Body of pancreas (tissue), 4 donors: ENCODE measurements at regions not wholly inside any gene's neighbourhood (a gene's known extent, or its start where the extent isn't known, plus 50 kb on each side); places are given as distances from the start of the nearest gene placed in this dataset.

Experiments
- ATAC-seq: fragments of 150-250 bp; one replicate; pipeline ENCODE4 v1.9.1; 2016
- DNase-seq, 4 donors: peaks; one replicate each; pipeline ENCODE4 v3.0.0-alpha.2; 2019
- H3K27ac ChIP-seq, 4 donors: fragments of 200-600 bp; sonication (generic); 1 replicate in 3 of 4; 2 replicates in 1 of 4; pipeline versions ENCODE4 v1.5.1 to v1.6.1; 2016 to 2019; ENCODE audit warnings: mild to moderate bottlenecking in 1 of 4, mixed read lengths in 1 of 4, moderate library complexity in 1 of 4
- H3K27me3 ChIP-seq, 2 donors: fragments of 200-600 bp; sonication (generic); one replicate each; pipeline ENCODE4 v1.6.0; 2016; ENCODE audit warnings: mild to moderate bottlenecking in 1 of 2
- H3K36me3 ChIP-seq, 2 donors: fragments of 200-600 bp; sonication (generic); replicated peaks in 1 of 2; 2 replicates each; pipeline ENCODE4 v1.5.1; 2016; ENCODE audit warnings: low read depth in 2 of 2; ENCODE audit not compliant: insufficient read depth in 1 of 2
- H3K4me1 ChIP-seq: fragments of 200-600 bp; sonication (generic); one replicate; pipeline ENCODE4 v1.6.0; 2016
- H3K4me3 ChIP-seq, 2 donors: fragments of 200-600 bp; sonication (generic); 1 replicate in 1 of 2; 2 replicates in 1 of 2; pipeline ENCODE4 v1.5.1; 2016 to 2019
- H3K9me3 ChIP-seq, 3 donors: fragments of 200-600 bp; sonication (generic); 1 replicate in 2 of 3; 2 replicates in 1 of 3; pipeline ENCODE4 v1.5.1; 2016
- CTCF ChIP-seq, 7 experiments: fragments of 450-650 bp in 4 of 7; fragments of 200-600 bp in 3 of 7; sonication (generic) in 3 of 7; IDR thresholded peaks; one replicate each; pipeline ENCODE4 v1.5.1; 2016 to 2019; ENCODE audit warnings: antibody characterized with exemption in 7 of 7
- POLR2A ChIP-seq, 3 donors: fragments of 450-650 bp; IDR thresholded peaks; one replicate each; pipeline ENCODE4 v1.6.1; 2016; ENCODE audit warnings: antibody characterized with exemption in 3 of 3, mild to moderate bottlenecking in 2 of 3
- WGBS, 2 donors: methylation state at CpG; one replicate each; pipeline ENCODE4 v1.1.5; 2017; 5-methylcytosine and 5-hydroxymethylcytosine counted together
- intact Hi-C: fragments of 100-400 bp; cut with DNase I; formaldehyde crosslinking; loops from one replicate; pipeline ENCODE4 v1.15.1; 2023

GRCh38 chr2:235143789-235144188 lies 192.0 kb downstream of the SH3BP4 start:
- DNase-seq (no peak), ATAC-seq (no peak)
- H3K9me3 ChIP-seq = no peaks in the 10 kb centered on the region
- no peaks in the 10 kb centered on the region for H3K27me3 ChIP-seq
- no peak overlapping the region for H3K4me3 ChIP-seq
- no peak overlapping the region for H3K27ac ChIP-seq
- H3K36me3 ChIP-seq = no peaks in the 10 kb centered on the region
- intact Hi-C loops = loop anchor here (5.0 kb wide), 1 partner anchor 449 kb away; no protein-coding TSS in a partner anchor
- WGBS, 2 donors = 51 to 70% methylated on average over 2 of the region's 2 CpGs
- no peak for TF ChIP-seq CTCF (IDR thresholded peaks at IDR 0.05)
- TF ChIP-seq POLR2A (IDR thresholded peaks at IDR 0.05) = no peak
- H3K4me1 ChIP-seq = no peaks in the 10 kb centered on the region

GRCh38 chr2:235144291-235144690 lies 192.5 kb downstream of the SH3BP4 start:
- Histone ChIP-seq H3K4me1 (no peaks in the 10 kb centered on the region), H3K4me3 (no peak overlapping the region), H3K36me3 (no peaks in the 10 kb centered on the region), H3K27me3 (no peaks in the 10 kb centered on the region), H3K9me3 (no peaks in the 10 kb centered on the region), H3K27ac (no peak overlapping the region)
- TF ChIP-seq POLR2A (IDR thresholded peaks at IDR 0.05) (no peak), CTCF (IDR thresholded peaks at IDR 0.05) (no peak)
- 77 to 83% methylated on average over 4 of the region's 4 CpGs for WGBS, 2 donors
- ATAC-seq (no peak), DNase-seq (no peak)
- intact Hi-C loops = loop anchor here (5.0 kb wide), 1 partner anchor 448 kb away; no protein-coding TSS in a partner anchor

GRCh38 chr2:235146206-235146605 lies 194.4 kb downstream of the SH3BP4 start:
- no peak overlapping the region for H3K27ac ChIP-seq
- H3K27me3 ChIP-seq = no peaks in the 10 kb centered on the region
- DNase-seq (no peak), ATAC-seq (no peak)
- no peaks in the 10 kb centered on the region for H3K9me3 ChIP-seq
- no peaks in the 10 kb centered on the region for H3K4me1 ChIP-seq
- intact Hi-C loops = no loop called here
- WGBS, 2 donors = 68% methylated on average over 1 of the region's 1 CpG
- TF ChIP-seq POLR2A (IDR thresholded peaks at IDR 0.05) (no peak), CTCF (IDR thresholded peaks at IDR 0.05) (no peak)
- H3K36me3 ChIP-seq = no peaks in the 10 kb centered on the region
- no peak overlapping the region for H3K4me3 ChIP-seq

GRCh38 chr2:235146871-235147565 lies 195.2 kb downstream of the SH3BP4 start:
- H3K27ac ChIP-seq = no peak overlapping the region
- no peaks in the 10 kb centered on the region for H3K27me3 ChIP-seq
- DNase-seq (no peak), ATAC-seq (no peak)
- WGBS, 2 donors = 87 to 88% methylated on average over 16 of the region's 16 CpGs
- H3K36me3 ChIP-seq = no peaks in the 10 kb centered on the region
- H3K9me3 ChIP-seq = no peaks in the 10 kb centered on the region
- H3K4me3 ChIP-seq = no peak overlapping the region
- intact Hi-C loops = no loop called here
- TF ChIP-seq POLR2A (IDR thresholded peaks at IDR 0.05) (no peak), CTCF (IDR thresholded peaks at IDR 0.05) (no peak)
- no peaks in the 10 kb centered on the region for H3K4me1 ChIP-seq
